Thyroid gland (tissue), 4 donors: ENCODE measurements at regions not wholly inside any gene's neighbourhood (a gene's known extent, or its start where the extent isn't known, plus 50 kb on each side); places are given as distances from the start of the nearest gene placed in this dataset.

Source experiments
- DNase-seq, 2 donors: peaks; one replicate each; pipeline ENCODE4 v3.0.0-alpha.2; 2019
- H3K27ac ChIP-seq, 3 donors: fragments of 200-600 bp; sonication (generic); 1 replicate in 2 of 3; 2 replicates in 1 of 3; pipeline ENCODE4 v1.5.1; 2016 to 2019; ENCODE audit warnings: mild to moderate bottlenecking in 1 of 3, moderate library complexity in 1 of 3
- H3K27me3 ChIP-seq: fragments of 200-600 bp; sonication (generic); one replicate; pipeline ENCODE4 v1.5.1; 2019
- H3K36me3 ChIP-seq, 2 donors: fragments of 200-600 bp; sonication (generic); one replicate each; pipeline ENCODE4 v1.5.1; 2016 to 2019
- H3K4me1 ChIP-seq, 2 donors: fragments of 200-600 bp; sonication (generic); one replicate each; pipeline ENCODE4 v1.5.1; 2017 to 2019
- H3K4me3 ChIP-seq, 3 donors: fragments of 200-600 bp; sonication (generic); replicated peaks in 1 of 3; 1 replicate in 2 of 3; 2 replicates in 1 of 3; pipeline ENCODE4 v1.5.1; 2016; ENCODE audit warnings: mild to moderate bottlenecking in 1 of 3
- H3K9me3 ChIP-seq: fragments of 200-600 bp; sonication (generic); one replicate; pipeline ENCODE4 v1.5.1; 2017
- POLR2A ChIP-seq, 2 donors: fragments of 450-650 bp; IDR thresholded peaks; one replicate each; pipeline ENCODE4 v1.6.1; 2017; ENCODE audit warnings: antibody characterized with exemption in 2 of 2, mild to moderate bottlenecking in 2 of 2, moderate library complexity in 1 of 2
- WGBS, 2 donors: methylation state at CpG; one replicate each; pipeline ENCODE4 v1.1.5; 2017; 5-methylcytosine and 5-hydroxymethylcytosine counted together
- intact Hi-C: fragments of 100-400 bp; cut with DNase I; formaldehyde crosslinking; loops from one replicate; pipeline ENCODE4 v1.15.1; 2023
- TF ChIP-seq, protein P1 (sequence below), 6 experiments: fragments of 200-600 bp in 3 of 6; fragments of 450-650 bp in 3 of 6; sonication (generic) in 3 of 6; IDR thresholded peaks; one replicate each; pipeline ENCODE4 v1.5.1; 2016 to 2019; ENCODE audit warnings: antibody characterized with exemption in 6 of 6, mild to moderate bottlenecking in 2 of 6, inconsistent platforms in 1 of 6, moderate library complexity in 1 of 6

DNA sequence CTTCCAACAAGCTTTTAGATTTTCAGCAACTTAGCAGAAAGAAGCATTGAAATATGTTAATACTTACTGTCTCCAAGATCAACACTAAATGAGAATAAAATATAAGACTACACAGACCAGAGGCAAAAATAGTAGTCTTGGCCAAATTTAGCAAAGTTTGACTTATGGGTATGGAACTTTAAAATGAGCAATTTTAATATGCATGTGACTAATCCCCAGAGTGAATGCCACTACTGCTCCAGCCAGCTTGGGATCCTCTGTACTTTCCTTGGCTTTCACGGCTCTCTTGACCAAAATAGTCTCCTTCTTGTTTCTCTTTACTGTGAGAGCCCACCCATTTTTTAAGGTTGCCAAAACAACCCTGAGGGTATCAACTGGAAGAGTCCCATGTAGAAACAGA is 148.0 kb upstream of the GRIA1 start:
- intact Hi-C loops, result no loop called here
- Histone ChIP-seq H3K9me3 (no peaks in the 10 kb centered on the region), H3K4me1 (no peaks in the 10 kb centered on the region), H3K27me3 (no peaks in the 10 kb centered on the region), H3K36me3 (no peaks in the 10 kb centered on the region), H3K27ac (no peak overlapping the region), H3K4me3 (no peak overlapping the region)
- TF ChIP-seq POLR2A (IDR thresholded peaks at IDR 0.05), result no peak
- TF ChIP-seq, protein P1, sequence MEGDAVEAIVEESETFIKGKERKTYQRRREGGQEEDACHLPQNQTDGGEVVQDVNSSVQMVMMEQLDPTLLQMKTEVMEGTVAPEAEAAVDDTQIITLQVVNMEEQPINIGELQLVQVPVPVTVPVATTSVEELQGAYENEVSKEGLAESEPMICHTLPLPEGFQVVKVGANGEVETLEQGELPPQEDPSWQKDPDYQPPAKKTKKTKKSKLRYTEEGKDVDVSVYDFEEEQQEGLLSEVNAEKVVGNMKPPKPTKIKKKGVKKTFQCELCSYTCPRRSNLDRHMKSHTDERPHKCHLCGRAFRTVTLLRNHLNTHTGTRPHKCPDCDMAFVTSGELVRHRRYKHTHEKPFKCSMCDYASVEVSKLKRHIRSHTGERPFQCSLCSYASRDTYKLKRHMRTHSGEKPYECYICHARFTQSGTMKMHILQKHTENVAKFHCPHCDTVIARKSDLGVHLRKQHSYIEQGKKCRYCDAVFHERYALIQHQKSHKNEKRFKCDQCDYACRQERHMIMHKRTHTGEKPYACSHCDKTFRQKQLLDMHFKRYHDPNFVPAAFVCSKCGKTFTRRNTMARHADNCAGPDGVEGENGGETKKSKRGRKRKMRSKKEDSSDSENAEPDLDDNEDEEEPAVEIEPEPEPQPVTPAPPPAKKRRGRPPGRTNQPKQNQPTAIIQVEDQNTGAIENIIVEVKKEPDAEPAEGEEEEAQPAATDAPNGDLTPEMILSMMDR (IDR thresholded peaks at IDR 0.05), result no peak
- whole genome bisulfite sequencing, 2 donors, result 68 to 81% methylated on average over 1 of the region's 1 CpG
- DNase-seq, result no peak

DNA sequence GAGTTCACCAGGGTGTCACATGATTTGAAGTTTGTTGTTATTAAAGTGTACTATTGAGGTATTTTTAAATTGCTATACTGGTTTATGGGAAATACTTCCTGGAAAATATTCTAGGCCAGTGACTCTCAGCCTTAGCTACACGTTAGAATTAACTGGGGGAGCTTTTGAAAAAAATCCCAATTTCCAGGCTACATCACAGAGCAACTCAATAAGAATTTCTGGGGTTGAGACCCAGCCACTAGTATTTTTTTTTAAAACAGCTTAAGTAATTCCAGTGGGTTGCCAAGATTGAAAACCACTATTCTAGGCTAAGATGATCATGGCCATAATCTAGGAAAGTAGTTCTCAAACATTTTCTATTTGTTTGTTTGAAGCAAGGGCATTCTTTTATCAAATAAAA is 142.9 kb upstream of the GRIA1 start:
- H3K36me3 ChIP-seq, result no peaks in the 10 kb centered on the region
- H3K4me3 ChIP-seq, result no peak overlapping the region
- H3K27ac ChIP-seq, result no peak overlapping the region
- H3K9me3 ChIP-seq, result no peaks in the 10 kb centered on the region
- 48 to 50% methylated on average over 1 of the region's 1 CpG for WGBS, 2 donors
- no peak for DNase-seq
- TF ChIP-seq, protein P1 (IDR thresholded peaks at IDR 0.05), result no peak
- TF ChIP-seq POLR2A (IDR thresholded peaks at IDR 0.05), result no peak
- H3K4me1 ChIP-seq, result no peaks in the 10 kb centered on the region
- intact Hi-C loops, result no loop called here
- H3K27me3 ChIP-seq, result no peaks in the 10 kb centered on the region

DNA sequence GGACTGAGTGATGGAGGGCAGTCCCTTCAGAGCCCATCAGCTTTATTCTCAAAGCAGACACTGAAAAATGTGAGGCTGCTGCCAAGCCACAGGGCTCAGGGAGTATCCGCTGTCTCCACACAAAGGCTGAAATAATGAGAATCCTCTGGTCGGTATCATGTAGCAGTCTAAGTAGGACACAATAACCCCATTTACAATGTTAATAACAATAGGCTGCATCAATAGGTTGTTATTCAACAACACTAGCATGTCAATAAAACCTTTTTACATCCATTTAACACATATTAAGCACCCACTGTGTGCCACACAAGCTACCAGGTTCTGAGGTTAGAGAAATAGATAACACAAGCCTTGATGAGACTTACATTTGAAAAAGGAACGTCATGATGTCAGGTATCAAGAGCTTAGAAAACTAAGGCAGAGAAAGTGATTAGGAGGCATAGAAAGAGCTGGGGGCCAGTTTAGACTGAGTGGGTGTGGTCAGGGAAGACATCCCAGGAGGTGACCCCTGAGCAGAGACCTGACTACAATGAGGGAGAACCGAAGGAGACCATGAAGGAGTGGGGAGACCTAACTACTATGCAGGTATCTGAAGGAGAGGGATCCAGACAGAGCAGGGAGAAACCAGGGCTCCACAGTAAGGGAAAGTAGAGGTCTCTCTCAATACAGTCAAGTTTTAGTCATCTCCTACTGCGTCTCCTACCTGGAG is 140.1 kb upstream of the GRIA1 start:
- no peak for DNase-seq
- WGBS, 2 donors, result 39 to 40% methylated on average over 5 of the region's 5 CpGs
- no peak overlapping the region for H3K4me3 ChIP-seq
- TF ChIP-seq, protein P1 (IDR thresholded peaks at IDR 0.05), result no peak
- no peak for TF ChIP-seq POLR2A (IDR thresholded peaks at IDR 0.05)
- H3K9me3 ChIP-seq, result no peaks in the 10 kb centered on the region
- no peaks in the 10 kb centered on the region for H3K4me1 ChIP-seq
- no peaks in the 10 kb centered on the region for H3K27me3 ChIP-seq
- H3K27ac ChIP-seq, result no peak overlapping the region
- H3K36me3 ChIP-seq, result no peaks in the 10 kb centered on the region
- intact Hi-C loops, result no loop called here

- no peaks in the 10 kb centered on the region for H3K9me3 ChIP-seq
- H3K4me3 ChIP-seq, result no peak overlapping the region
- H3K27me3 ChIP-seq, result no peaks in the 10 kb centered on the region
- no peak for TF ChIP-seq POLR2A (IDR thresholded peaks at IDR 0.05)
- TF ChIP-seq, protein P1 (IDR thresholded peaks at IDR 0.05), result no peak
- no peak for DNase-seq
- H3K4me1 ChIP-seq, result no peaks in the 10 kb centered on the region
- no peak overlapping the region for H3K27ac ChIP-seq
- WGBS, 2 donors, result 47 to 51% methylated on average over 11 of the region's 11 CpGs
- no peaks in the 10 kb centered on the region for H3K36me3 ChIP-seq
- intact Hi-C loops, result no loop called here
Observed at GRCh38 chr5:153352685-153353219, 137.7 kb upstream of the GRIA1 start.

- no peaks in the 10 kb centered on the region for H3K4me1 ChIP-seq
- intact Hi-C loops, result no loop called here
- WGBS, 2 donors, result 93 to 97% methylated on average over 3 of the region's 3 CpGs
- no peaks in the 10 kb centered on the region for H3K27me3 ChIP-seq
- H3K9me3 ChIP-seq, result no peaks in the 10 kb centered on the region
- H3K36me3 ChIP-seq, result no peaks in the 10 kb centered on the region
- H3K27ac ChIP-seq, result no peak overlapping the region
- no peak for DNase-seq
- TF ChIP-seq POLR2A (IDR thresholded peaks at IDR 0.05), result no peak
- TF ChIP-seq, protein P1 (IDR thresholded peaks at IDR 0.05), result no peak
- no peak overlapping the region for H3K4me3 ChIP-seq
Observed at GRCh38 chr5:153357493-153358112, 132.9 kb upstream of the GRIA1 start.
